ENCODE measurements at regions not wholly inside any gene's neighbourhood (a gene's known extent, or its start where the extent isn't known, plus 50 kb on each side); places are given as distances from the start of the nearest gene placed in this dataset.
A peak's percentile ranks its signal among the peaks of the same experiment; 100 is the strongest.

DNA sequence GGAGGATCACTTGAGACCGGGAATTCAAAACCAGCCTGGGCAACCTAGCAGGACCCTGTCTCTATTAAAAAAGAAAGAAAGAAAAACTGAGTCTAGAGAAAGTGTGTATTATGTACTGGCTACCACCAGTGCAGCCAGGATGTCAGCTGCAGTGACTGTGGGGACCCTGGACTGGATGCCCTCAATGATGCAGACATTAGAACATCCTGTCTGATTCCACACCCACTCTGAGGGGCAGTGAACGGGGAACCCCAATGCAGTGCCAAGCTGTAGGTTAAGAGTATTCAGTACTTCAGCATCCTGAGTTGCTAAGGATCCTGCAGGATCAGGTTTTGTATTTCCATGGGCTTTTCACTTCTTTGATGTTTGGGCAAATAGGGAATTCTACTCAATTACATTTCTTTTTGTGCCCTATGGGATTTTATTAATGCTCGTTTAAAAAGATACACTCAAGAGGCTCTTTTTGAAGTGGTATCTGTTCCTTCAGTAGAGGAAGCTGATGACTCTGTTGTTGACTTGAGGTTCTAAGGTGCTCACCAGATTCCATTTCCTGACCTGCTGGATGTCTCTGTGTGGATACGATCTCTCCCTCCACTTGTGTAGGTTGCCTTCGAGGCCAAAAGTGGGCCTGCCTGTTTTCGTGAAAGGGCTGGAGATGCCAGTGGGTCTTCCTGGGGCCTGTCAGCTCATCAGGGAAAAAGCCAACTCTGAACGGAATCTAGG, 85.9 kb upstream of the CLCN4 start:
- no peaks in the 10 kb centered on the region for H3K27me3 ChIP-seq (ENCODE audit: low read depth, low read length)

DNA sequence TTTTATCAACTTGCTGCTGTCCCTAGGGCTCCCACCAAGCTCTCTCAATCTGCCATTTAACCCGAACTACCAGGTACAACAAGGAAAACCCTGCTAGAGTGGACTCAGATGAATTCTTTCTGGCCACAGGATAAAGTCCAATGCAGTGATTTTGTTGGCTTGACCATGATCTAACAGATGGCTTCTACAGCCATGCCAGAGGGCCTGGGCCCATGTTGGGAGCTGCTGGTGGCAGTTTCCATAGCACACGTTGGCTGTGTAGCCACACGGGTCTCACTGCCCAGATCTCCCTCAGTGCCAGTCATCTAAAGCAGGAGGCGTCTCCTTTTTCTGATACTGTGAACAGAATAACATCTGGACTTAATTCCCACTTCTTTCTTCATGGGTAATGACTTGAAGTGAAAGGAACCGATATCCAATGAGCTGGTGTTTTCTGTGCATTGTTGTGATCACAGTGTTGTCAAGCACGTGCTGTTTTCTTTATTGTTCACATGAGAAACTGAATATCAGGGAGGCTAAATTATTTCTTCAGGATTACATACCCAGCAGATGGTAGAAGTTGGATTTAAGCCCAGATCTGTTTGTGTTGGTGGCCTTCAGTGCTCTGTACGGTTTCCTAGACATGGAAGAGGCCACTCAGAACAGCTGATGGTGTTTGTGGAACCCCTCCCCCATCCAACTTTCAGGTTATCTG, 85.2 kb upstream of the CLCN4 start:
- peaks cover 8 to 11% of the 10 kb centered on the region in 2 donors for H3K36me3 ChIP-seq (ENCODE audit: control insufficient read depth in 1 of 2, insufficient read depth in 2 of 2, low read length in 2 of 2)
- H3K4me3 ChIP-seq (ENCODE audit: low read depth in 1 of 2, low read length in 2 of 2): no peak overlapping the region
- no peaks in the 10 kb centered on the region for H3K9me3 ChIP-seq (ENCODE audit: control insufficient read depth in 1 of 2, low read length in 2 of 2)
- H3K27ac ChIP-seq (ENCODE audit: low read length): no peak overlapping the region
- no peaks in the 10 kb centered on the region for H3K4me1 ChIP-seq (ENCODE audit: control insufficient read depth in 1 of 2, insufficient read depth in 2 of 2, low read length in 2 of 2)
- H3K27me3 ChIP-seq (ENCODE audit: low read depth, low read length): no peaks in the 10 kb centered on the region

More for the DNA sequence above, 85.9 kb upstream of the CLCN4 start:
- Histone ChIP-seq H3K27ac (ENCODE audit: low read length) (no peak overlapping the region), H3K36me3 (ENCODE audit: control insufficient read depth in 1 of 2, insufficient read depth in 2 of 2, low read length in 2 of 2) (peaks cover 8 to 11% of the 10 kb centered on the region in 2 donors), H3K4me1 (ENCODE audit: control insufficient read depth in 1 of 2, insufficient read depth in 2 of 2, low read length in 2 of 2) (no peaks in the 10 kb centered on the region), H3K4me3 (ENCODE audit: low read depth in 1 of 2, low read length in 2 of 2) (no peak overlapping the region), H3K9me3 (ENCODE audit: control insufficient read depth in 1 of 2, low read length in 2 of 2) (no peaks in the 10 kb centered on the region)

DNA sequence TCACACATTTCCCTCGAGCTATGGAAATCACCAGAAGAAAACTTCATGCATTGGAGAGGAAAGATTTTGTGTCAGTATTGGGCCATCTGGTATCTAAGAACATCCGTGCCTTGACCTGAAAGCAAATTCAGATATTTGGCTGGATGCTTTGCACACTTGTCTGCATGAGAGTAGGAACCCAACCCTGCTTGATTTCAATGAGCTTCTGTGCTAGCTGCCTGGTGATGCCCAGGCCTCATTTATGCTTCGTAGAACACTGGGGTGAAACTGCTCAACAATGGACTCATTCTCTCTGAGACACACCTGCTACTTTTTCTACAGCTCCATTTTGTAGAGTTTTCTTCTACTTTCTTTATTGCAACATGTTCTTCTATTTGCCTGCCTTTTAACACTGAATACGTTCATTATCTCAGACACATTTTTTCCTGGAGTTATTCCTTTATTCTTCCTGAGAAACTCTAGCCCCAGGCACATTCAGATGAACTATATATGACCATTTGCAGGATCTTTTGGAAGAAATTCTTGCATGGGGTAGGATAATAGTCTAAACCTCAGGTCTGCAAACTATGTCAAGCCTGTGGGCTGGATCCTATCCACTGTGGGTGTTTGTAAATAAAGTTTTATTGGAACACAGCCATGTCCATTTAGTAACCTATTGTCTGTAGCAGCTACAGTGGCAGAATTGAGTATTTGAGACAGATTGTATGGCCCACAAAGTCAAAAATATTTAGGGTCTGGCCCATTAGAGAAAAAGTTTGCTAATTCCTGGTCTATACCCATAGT, 83.8 kb upstream of the CLCN4 start:
- H3K27me3 ChIP-seq (ENCODE audit: low read depth, low read length): no peaks in the 10 kb centered on the region
- no peaks in the 10 kb centered on the region for H3K4me1 ChIP-seq (ENCODE audit: control insufficient read depth in 1 of 2, insufficient read depth in 2 of 2, low read length in 2 of 2)
- no peak overlapping the region for H3K4me3 ChIP-seq (ENCODE audit: low read depth in 1 of 2, low read length in 2 of 2)
- no peak overlapping the region for H3K27ac ChIP-seq (ENCODE audit: low read length)
- H3K36me3 ChIP-seq (ENCODE audit: control insufficient read depth in 1 of 2, insufficient read depth in 2 of 2, low read length in 2 of 2): no peaks in the 10 kb centered on the region
- no peaks in the 10 kb centered on the region for H3K9me3 ChIP-seq (ENCODE audit: control insufficient read depth in 1 of 2, low read length in 2 of 2)

DNA sequence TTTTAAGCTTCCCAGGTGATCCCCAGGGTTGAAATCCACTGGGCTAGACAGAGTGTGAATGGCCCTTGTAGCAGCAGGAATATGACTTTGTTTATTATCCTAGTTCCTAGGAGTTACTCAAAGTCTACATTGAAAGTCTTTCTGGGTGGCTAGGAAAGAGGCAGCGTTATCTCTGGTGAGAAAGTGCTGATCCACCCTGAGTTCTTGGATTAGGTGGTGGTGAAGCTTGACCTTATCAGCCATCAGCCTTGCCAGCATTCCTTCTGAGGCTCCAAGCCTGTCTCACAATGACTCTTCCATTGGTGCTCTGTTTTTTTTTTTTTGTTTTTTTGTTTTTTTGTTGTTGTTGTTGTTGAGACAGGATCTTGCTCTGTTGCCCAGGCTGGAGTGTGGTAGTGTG, 83.1 kb upstream of the CLCN4 start:
- Histone ChIP-seq H3K27me3 (ENCODE audit: low read depth, low read length) (no peaks in the 10 kb centered on the region), H3K4me1 (ENCODE audit: control insufficient read depth in 1 of 2, insufficient read depth in 2 of 2, low read length in 2 of 2) (no peaks in the 10 kb centered on the region), H3K9me3 (ENCODE audit: control insufficient read depth in 1 of 2, low read length in 2 of 2) (no peaks in the 10 kb centered on the region), H3K4me3 (ENCODE audit: low read depth in 1 of 2, low read length in 2 of 2) (no peak overlapping the region), H3K36me3 (ENCODE audit: control insufficient read depth in 1 of 2, insufficient read depth in 2 of 2, low read length in 2 of 2) (no peaks in the 10 kb centered on the region), H3K27ac (ENCODE audit: low read length) (no peak overlapping the region)

DNA sequence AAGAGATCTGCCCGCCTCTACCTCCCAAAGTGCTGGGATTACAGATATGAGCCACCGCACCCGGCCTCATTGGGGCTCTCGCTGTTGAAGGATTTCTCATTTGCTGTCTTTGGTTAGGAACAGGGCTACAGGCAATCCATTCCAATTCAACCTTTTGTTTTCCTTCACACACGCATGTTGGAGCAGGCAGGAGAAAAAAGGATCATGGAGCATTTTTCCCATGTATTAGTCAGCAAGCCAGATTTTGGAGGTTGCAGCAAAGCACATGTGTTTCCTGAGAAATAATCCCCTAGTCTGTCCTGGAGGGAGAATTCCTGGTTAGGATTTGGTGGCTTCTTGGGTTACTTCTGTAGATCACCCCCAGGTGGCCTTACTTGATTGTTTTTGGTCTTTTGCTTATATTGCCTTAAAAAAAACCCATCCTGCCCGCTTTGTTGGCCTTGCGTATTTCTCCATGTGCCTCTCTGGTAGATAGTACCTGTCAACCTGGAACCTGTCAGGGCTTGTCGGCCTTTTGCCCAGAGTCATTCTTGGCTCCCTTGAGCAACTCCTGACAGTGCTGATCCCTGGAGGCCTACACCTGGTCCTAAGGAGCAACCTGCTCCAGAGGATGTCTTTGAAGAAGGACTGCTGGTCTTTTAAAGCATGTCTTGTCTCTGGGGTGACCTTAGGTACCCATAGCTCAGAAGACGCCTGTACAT, 82.4 kb upstream of the CLCN4 start:
- Histone ChIP-seq H3K4me1 (ENCODE audit: control insufficient read depth in 1 of 2, insufficient read depth in 2 of 2, low read length in 2 of 2) (no peaks in the 10 kb centered on the region), H3K27me3 (ENCODE audit: low read depth, low read length) (no peaks in the 10 kb centered on the region), H3K27ac (ENCODE audit: low read length) (no peak overlapping the region), H3K36me3 (ENCODE audit: control insufficient read depth in 1 of 2, insufficient read depth in 2 of 2, low read length in 2 of 2) (no peaks in the 10 kb centered on the region), H3K4me3 (ENCODE audit: low read depth in 1 of 2, low read length in 2 of 2) (no peak overlapping the region), H3K9me3 (ENCODE audit: control insufficient read depth in 1 of 2, low read length in 2 of 2) (no peaks in the 10 kb centered on the region)

DNA sequence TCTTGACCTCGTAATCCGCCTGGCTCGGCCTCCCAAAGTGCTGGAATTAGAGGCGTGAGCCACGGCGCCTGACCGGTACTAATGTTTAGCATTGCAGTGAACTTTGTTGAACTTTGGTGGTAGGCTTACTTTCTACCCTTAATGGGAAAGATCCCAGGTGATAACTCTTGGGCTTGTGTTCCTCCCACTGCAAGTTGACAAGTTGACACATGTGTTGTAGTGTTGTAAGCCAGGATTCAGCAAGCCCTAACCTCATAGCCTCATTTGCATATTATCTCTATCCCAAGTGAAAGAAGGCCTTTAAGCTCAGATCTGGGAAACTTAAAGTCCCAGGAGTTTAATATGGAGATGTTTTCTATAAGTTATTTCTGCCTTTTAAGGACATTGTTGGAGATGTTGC, 80.0 kb upstream of the CLCN4 start:
- H3K27me3 ChIP-seq (ENCODE audit: low read depth, low read length): no peaks in the 10 kb centered on the region
- no peak overlapping the region for H3K4me3 ChIP-seq (ENCODE audit: low read depth in 1 of 2, low read length in 2 of 2)
- peaks cover 0 to 9% of the 10 kb centered on the region in 2 donors for H3K36me3 ChIP-seq (ENCODE audit: control insufficient read depth in 1 of 2, insufficient read depth in 2 of 2, low read length in 2 of 2)
- no peak overlapping the region for H3K27ac ChIP-seq (ENCODE audit: low read length)
- H3K9me3 ChIP-seq (ENCODE audit: control insufficient read depth in 1 of 2, low read length in 2 of 2): no peaks in the 10 kb centered on the region
- peaks cover 0 to 2% of the 10 kb centered on the region in 2 donors for H3K4me1 ChIP-seq (ENCODE audit: control insufficient read depth in 1 of 2, insufficient read depth in 2 of 2, low read length in 2 of 2)

DNA sequence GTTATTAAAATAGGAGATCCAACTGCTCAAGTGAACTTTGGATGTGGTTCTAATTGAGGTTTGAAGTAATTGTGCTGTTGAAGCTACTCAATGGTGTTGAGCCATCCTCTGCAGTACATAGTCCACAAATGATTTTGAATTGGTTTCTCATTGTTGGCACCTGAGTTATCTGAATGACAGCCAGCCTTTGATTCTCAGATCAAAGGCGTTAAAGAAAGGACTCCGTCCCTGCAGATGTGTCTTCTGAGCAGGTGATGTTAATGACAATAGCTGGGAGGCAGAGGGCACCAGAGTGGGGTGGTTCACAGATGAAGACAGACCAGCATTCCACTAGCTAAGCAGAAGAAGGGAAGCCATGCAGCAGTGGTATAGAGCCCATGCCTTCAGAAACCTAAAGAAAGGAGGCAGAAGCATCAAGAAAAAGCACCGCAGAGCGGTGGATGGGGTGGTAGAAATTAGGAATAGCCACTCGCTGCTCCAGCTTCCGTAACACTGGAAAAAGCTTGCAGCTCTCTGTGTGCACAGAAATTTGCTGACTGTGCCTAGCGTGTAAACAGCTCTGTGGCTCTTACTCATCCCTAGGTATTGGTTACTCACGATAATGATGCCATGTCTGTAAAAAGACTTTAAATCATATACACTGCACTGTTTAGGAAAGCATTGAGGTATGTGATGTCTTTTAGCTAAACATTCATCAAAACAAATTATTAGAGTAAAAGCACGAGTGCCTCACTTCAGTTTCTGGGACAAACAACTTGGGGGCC, 79.2 kb upstream of the CLCN4 start:
- Histone ChIP-seq H3K36me3 (ENCODE audit: control insufficient read depth in 1 of 2, insufficient read depth in 2 of 2, low read length in 2 of 2) (peaks cover 0 to 9% of the 10 kb centered on the region in 2 donors), H3K4me1 (ENCODE audit: control insufficient read depth in 1 of 2, insufficient read depth in 2 of 2, low read length in 2 of 2) (peaks cover 0 to 11% of the 10 kb centered on the region in 2 donors), H3K27ac (ENCODE audit: low read length) (no peak overlapping the region), H3K9me3 (ENCODE audit: control insufficient read depth in 1 of 2, low read length in 2 of 2) (no peaks in the 10 kb centered on the region), H3K27me3 (ENCODE audit: low read depth, low read length) (no peaks in the 10 kb centered on the region), H3K4me3 (ENCODE audit: low read depth in 1 of 2, low read length in 2 of 2) (no peak overlapping the region)

DNA sequence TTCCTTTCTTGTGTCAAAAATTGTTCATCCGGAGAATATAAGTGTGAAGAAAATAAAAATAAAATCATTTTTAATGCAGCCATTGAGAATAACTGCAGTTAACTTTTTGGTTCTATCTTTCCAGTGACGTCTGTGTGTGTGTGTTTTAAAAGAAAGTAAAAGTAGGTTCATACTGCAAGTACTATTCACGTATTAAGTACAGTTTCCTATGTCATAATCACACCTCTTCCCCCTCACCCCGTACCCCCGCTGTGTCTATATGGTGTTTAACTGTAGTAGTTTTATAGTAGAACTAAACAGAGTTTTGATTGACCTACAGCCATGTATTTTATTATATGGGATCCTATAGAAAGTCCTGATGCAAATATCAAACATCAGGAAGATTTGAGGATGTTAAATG, 78.5 kb upstream of the CLCN4 start:
- Histone ChIP-seq H3K4me1 (ENCODE audit: control insufficient read depth in 1 of 2, insufficient read depth in 2 of 2, low read length in 2 of 2) (peaks cover 0 to 14% of the 10 kb centered on the region in 2 donors), H3K9me3 (ENCODE audit: control insufficient read depth in 1 of 2, low read length in 2 of 2) (no peaks in the 10 kb centered on the region), H3K27ac (ENCODE audit: low read length) (no peak overlapping the region), H3K36me3 (ENCODE audit: control insufficient read depth in 1 of 2, insufficient read depth in 2 of 2, low read length in 2 of 2) (peaks cover 0 to 9% of the 10 kb centered on the region in 2 donors), H3K27me3 (ENCODE audit: low read depth, low read length) (no peaks in the 10 kb centered on the region), H3K4me3 (ENCODE audit: low read depth in 1 of 2, low read length in 2 of 2) (no peak overlapping the region)

DNA sequence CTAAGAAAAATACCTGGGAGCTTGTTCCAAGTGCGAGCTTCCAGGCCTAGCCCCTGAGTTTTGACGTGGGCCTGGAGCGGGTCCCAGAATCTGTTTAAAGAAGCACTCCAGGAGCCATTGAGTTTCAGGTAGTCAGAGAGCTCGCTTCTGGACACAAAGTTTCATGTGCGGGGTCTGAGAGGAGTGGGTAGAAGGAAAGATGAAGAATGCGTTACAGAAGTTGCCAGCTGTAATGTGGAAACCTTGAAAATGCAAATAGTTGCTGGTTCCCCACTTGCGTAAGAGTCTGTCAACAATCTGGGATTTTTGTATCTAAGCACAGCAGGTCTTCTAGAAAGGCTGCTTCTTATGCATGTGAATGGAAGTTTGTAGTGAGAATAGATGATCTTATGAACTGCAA, 77.5 kb upstream of the CLCN4 start:
- no peak overlapping the region for H3K4me3 ChIP-seq (ENCODE audit: low read depth in 1 of 2, low read length in 2 of 2)
- H3K27ac ChIP-seq (ENCODE audit: low read length): no peak overlapping the region
- peaks cover 0 to 17% of the 10 kb centered on the region in 2 donors for H3K4me1 ChIP-seq (ENCODE audit: control insufficient read depth in 1 of 2, insufficient read depth in 2 of 2, low read length in 2 of 2)
- H3K9me3 ChIP-seq (ENCODE audit: control insufficient read depth in 1 of 2, low read length in 2 of 2): no peaks in the 10 kb centered on the region
- no peaks in the 10 kb centered on the region for H3K27me3 ChIP-seq (ENCODE audit: low read depth, low read length)
- H3K36me3 ChIP-seq (ENCODE audit: control insufficient read depth in 1 of 2, insufficient read depth in 2 of 2, low read length in 2 of 2): peaks cover 0 to 9% of the 10 kb centered on the region in 2 donors

DNA sequence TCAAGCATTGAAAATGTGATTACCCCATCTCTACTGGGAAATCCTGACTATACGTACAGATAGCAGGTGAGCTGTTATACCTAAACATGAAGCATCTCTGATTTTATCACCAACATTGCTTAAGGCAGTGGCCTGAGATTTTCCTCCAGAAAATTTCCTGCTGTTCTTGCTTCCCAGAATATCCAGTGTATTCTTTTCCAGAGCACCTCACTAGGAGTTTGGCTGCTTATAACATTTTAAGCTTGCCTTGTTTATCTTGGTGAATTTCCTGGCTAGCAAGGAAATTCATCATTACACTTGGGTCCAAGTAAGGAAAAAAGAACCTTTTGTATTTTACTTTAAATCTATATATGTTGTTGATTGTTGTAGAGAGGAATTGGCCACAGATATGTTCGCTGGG, 73.0 kb upstream of the CLCN4 start:
- Histone ChIP-seq H3K4me3 (ENCODE audit: low read depth in 1 of 2, low read length in 2 of 2) (peak overlapping the region in 1 of 2 donors; percentile 35), H3K9me3 (ENCODE audit: control insufficient read depth in 1 of 2, low read length in 2 of 2) (no peaks in the 10 kb centered on the region), H3K36me3 (ENCODE audit: control insufficient read depth in 1 of 2, insufficient read depth in 2 of 2, low read length in 2 of 2) (peaks cover 0 to 9% of the 10 kb centered on the region in 2 donors), H3K27ac (ENCODE audit: low read length) (peak overlapping the region; percentile 79), H3K4me1 (ENCODE audit: control insufficient read depth in 1 of 2, insufficient read depth in 2 of 2, low read length in 2 of 2) (peaks cover 3 to 32% of the 10 kb centered on the region in 2 donors), H3K27me3 (ENCODE audit: low read depth, low read length) (no peaks in the 10 kb centered on the region)

Measured in muscle layer of duodenum (tissue), 2 donors.